ENCODE measurements at regions not wholly inside any gene's neighbourhood (a gene's known extent, or its start where the extent isn't known, plus 50 kb on each side); places are given as distances from the start of the nearest gene placed in this dataset.
A peak's percentile ranks its signal among the peaks of the same experiment; 100 is the strongest.
"Not testable (repeated sequence)": the region's sequence is repeated elsewhere in the genome, so short reads cannot be mapped to it uniquely, and the experiment has no call there.

GRCh38 chr2:193156480-193156879 is 961.7 kb upstream of the TMEFF2 start:
- DNase-seq (ENCODE audit: low read depth) = no peak
- in situ Hi-C loops (cut with HindIII; ENCODE audit: low pct_unique_long_range_greater_than_20kb, low sequenced_read_pairs) = no loop called here

GRCh38 chr2:193154076-193154475 is 959.3 kb upstream of the TMEFF2 start:
- no peak for DNase-seq (ENCODE audit: low read depth)
- in situ Hi-C loops (cut with HindIII; ENCODE audit: low pct_unique_long_range_greater_than_20kb, low sequenced_read_pairs) = no loop called here

GRCh38 chr2:193153576-193153975 is 958.8 kb upstream of the TMEFF2 start:
- DNase-seq (ENCODE audit: low read depth) = no peak
- in situ Hi-C loops (cut with HindIII; ENCODE audit: low pct_unique_long_range_greater_than_20kb, low sequenced_read_pairs) = no loop called here

DNA sequence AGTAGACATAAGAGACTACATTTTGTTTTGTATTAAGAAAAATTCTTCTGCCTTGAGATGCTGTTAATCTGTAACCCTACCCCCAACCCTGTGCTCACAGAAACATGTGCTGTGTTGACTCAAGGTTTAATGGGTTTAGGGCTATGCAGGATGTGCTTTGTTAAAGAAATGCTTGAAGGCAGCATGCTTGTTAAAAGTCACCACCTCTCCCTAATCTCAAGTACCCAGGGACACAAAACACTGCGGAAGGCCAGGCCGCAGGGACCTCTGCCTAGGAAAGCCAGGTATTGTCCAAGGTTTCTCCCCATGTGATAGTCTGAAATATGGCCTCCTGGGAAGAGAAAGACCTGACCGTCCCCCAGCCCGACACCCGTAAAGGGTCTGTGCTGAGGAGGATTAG is 947.7 kb upstream of the TMEFF2 start:
- in situ Hi-C loops (cut with HindIII; ENCODE audit: low pct_unique_long_range_greater_than_20kb, low sequenced_read_pairs) = not testable (repeated sequence)
- DNase-seq (ENCODE audit: low read depth) = peak; percentile 16

GRCh38 chr2:193141998-193142397 is 947.3 kb upstream of the TMEFF2 start:
- in situ Hi-C loops (cut with HindIII; ENCODE audit: low pct_unique_long_range_greater_than_20kb, low sequenced_read_pairs) = no loop called here
- DNase-seq (ENCODE audit: low read depth) = no peak

- DNase-seq (ENCODE audit: low read depth); in situ Hi-C loops (cut with HindIII; ENCODE audit: low pct_unique_long_range_greater_than_20kb, low sequenced_read_pairs): not testable (repeated sequence)
Measured at GRCh38 chr2:193140895-193141294, 946.2 kb upstream of the TMEFF2 start.

DNA sequence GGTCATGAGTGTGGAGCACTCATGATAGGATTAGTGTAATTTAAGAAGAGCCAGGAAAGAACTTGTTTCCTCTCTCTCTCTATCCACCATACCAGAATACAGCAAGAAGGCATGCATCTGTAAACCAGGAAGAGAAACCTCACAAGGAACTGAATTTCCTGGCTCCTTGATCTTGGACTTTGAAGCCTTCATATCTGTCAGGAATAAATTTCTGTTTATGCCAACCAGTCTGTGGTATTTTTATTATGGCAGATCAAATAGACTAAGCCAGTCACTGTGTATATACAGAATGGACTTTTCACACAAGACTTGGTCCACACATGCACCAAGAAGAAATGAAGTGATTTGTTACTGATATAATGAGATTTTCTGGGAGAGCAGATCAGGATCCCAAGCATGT is 930.1 kb upstream of the TMEFF2 start:
- no peak for DNase-seq (ENCODE audit: low read depth)
- in situ Hi-C loops (cut with HindIII; ENCODE audit: low pct_unique_long_range_greater_than_20kb, low sequenced_read_pairs) = no loop called here

- no peak for DNase-seq (ENCODE audit: low read depth)
- in situ Hi-C loops (cut with HindIII; ENCODE audit: low pct_unique_long_range_greater_than_20kb, low sequenced_read_pairs) = no loop called here
Measured at GRCh38 chr2:193114827-193115226, 920.1 kb upstream of the TMEFF2 start.

GRCh38 chr2:193112986-193113385 is 918.3 kb upstream of the TMEFF2 start:
- in situ Hi-C loops (cut with HindIII; ENCODE audit: low pct_unique_long_range_greater_than_20kb, low sequenced_read_pairs) = no loop called here
- DNase-seq (ENCODE audit: low read depth) = no peak

DNA sequence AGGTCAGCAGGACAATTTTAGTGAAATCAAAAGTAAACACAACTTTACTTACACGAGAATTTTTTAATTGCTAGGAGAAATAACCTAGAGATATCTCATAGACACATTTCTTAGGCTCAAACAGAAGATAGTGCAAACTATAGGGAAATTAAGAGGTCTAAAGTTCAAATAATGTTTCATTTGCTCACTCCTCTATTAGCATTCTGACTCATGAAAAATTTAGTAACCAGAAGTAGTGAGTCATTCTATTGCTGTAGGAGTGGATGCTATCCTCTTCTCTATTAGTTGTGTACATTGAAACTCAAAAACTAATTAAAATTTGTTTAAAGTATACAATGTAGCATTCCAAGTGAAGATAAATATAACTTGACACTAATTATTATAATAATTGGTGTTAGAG is 908.3 kb upstream of the TMEFF2 start:
- peak; percentile 30 for DNase-seq (ENCODE audit: low read depth)
- in situ Hi-C loops (cut with HindIII; ENCODE audit: low pct_unique_long_range_greater_than_20kb, low sequenced_read_pairs) = no loop called here

- no peak for DNase-seq (ENCODE audit: low read depth)
- in situ Hi-C loops (cut with HindIII; ENCODE audit: low pct_unique_long_range_greater_than_20kb, low sequenced_read_pairs) = no loop called here
Measured at GRCh38 chr2:193101591-193101990, 906.9 kb upstream of the TMEFF2 start.

DNA sequence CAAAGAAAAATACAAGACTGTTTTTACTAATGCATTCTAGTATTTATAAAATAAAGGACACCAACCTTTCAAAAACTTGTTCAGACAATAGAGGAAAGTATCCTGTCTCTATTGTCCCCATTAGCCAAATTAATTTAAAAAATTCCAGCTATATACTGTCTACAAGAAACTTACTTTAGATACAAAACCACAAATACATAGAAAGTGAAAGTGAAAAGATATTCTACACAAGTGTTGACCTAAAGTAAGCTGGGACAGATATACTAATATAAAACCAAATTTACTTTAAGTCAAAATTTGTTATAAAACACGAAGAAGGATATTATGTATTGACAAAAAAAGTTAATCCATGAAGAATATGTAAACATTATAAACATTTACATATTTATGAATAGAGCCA is 893.3 kb upstream of the TMEFF2 start:
- DNase-seq (ENCODE audit: low read depth) = no peak
- in situ Hi-C loops (cut with HindIII; ENCODE audit: low pct_unique_long_range_greater_than_20kb, low sequenced_read_pairs) = no loop called here

DNA sequence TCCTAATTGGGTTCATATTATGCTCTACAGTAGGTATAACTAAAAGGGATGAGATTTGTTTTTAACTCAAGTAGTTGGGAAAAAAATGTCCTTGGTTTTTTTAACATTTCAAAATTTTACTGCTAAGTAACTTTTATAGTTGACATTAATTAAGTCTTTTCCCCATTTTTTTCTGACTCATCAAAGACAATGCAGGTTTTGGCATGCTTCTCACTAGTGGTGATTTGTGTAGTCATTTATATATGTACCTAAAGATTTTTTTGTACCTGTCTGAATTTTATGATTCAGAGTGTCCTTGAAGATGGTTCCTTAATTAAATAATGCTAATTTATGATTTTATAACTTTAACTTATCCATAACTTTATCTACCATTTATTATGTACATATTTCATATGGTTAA is 882.3 kb upstream of the TMEFF2 start:
- in situ Hi-C loops (cut with HindIII; ENCODE audit: low pct_unique_long_range_greater_than_20kb, low sequenced_read_pairs) = no loop called here
- DNase-seq (ENCODE audit: low read depth) = no peak

DNA sequence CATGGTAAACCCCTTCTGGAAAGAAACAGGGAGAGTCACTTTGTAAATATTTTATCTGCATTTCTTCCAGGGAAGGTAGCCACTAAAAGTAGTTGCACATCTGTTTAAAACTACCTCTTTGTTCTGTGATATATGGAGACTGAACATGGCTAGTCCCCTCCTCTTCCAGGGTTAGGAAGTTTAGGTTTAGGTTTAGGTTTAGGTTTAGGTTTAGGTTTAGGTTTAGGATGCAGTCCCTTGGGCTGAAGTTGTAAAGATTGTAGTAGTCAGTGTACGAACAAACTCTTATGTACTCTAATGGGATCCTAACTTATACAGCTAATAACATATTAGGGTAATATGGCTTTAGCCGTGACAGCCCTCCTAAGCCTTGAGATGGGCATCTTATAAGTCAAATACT is 880.2 kb upstream of the TMEFF2 start:
- in situ Hi-C loops (cut with HindIII; ENCODE audit: low pct_unique_long_range_greater_than_20kb, low sequenced_read_pairs) = no loop called here
- no peak for DNase-seq (ENCODE audit: low read depth)

DNA sequence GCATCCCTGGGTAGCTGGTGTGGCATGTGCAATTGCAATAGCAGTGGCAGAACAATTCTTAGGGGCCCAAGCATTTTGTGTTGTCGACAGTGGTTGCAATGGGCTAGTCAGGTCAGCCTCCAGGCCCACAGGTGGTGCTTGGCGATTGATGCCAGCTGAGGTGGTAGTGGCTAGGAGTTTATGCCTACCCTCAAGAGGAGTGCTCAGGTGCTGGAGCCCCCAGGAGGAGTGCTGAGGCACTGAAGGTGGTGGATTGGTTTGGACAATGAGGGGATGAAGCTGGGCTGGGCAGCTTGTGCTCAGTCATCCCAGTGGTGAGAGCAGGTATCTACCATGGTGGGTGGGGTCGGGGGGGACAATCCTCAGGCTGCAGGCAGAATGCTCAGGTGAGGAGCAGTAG is 877.9 kb upstream of the TMEFF2 start:
- in situ Hi-C loops (cut with HindIII; ENCODE audit: low pct_unique_long_range_greater_than_20kb, low sequenced_read_pairs) = no loop called here
- DNase-seq (ENCODE audit: low read depth) = no peak

- DNase-seq (ENCODE audit: low read depth); in situ Hi-C loops (cut with HindIII; ENCODE audit: low pct_unique_long_range_greater_than_20kb, low sequenced_read_pairs): not testable (repeated sequence)
Measured at GRCh38 chr2:193025556-193025955, 830.8 kb upstream of the TMEFF2 start.

DNA sequence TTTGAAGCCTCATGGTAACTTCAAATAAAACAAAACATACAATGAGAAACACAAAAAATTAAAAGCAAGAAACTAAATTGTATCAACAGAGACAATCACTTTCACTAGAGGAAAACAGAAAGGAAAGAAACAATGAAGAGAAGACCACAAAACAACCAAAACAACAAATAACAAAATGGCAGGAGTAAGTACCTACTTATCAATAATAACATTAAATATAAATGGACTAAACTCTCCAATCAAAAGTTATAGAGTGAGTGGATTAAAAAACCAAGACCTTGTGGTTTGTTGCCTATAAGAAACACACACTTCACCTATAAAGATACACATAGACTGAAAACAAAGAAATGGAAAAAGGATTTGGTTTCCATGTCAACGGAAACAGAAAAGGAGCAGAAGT is 830.1 kb upstream of the TMEFF2 start:
- in situ Hi-C loops (cut with HindIII; ENCODE audit: low pct_unique_long_range_greater_than_20kb, low sequenced_read_pairs) = no loop called here
- DNase-seq (ENCODE audit: low read depth) = no peak

DNA sequence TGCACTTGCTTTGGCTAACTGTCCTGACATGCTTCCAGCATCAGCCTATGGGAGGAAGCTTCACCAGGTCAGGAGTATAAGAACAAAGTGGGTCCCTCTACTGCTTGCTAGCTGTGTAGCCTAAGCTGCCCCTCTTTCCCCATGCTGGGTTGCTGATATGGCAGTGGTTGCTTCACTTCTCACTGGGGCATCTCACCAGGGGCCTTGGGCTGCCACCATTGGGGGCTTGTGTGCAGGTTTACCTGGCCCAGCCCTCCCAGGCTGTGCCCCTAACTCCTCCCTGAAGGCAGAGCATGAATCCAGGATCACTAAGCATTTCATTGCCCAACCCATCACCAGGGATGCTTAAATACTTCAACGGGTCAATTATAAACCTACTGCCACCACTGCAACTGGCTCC is 817.1 kb upstream of the TMEFF2 start:
- in situ Hi-C loops (cut with HindIII; ENCODE audit: low pct_unique_long_range_greater_than_20kb, low sequenced_read_pairs) = no loop called here
- no peak for DNase-seq (ENCODE audit: low read depth)

- in situ Hi-C loops (cut with HindIII; ENCODE audit: low pct_unique_long_range_greater_than_20kb, low sequenced_read_pairs) = no loop called here
Measured at GRCh38 chr2:192993059-192993458, 798.3 kb upstream of the TMEFF2 start.

GRCh38 chr2:192983173-192983572 is 788.4 kb upstream of the TMEFF2 start:
- in situ Hi-C loops (cut with HindIII; ENCODE audit: low pct_unique_long_range_greater_than_20kb, low sequenced_read_pairs) = no loop called here

More at GRCh38 chr2:192993059-192993458, 798.3 kb upstream of the TMEFF2 start:
- DNase-seq (ENCODE audit: low read depth) = no peak

GRCh38 chr2:192978395-192978794 is 783.7 kb upstream of the TMEFF2 start:
- in situ Hi-C loops (cut with HindIII; ENCODE audit: low pct_unique_long_range_greater_than_20kb, low sequenced_read_pairs) = no loop called here
- DNase-seq (ENCODE audit: low read depth) = no peak

More at GRCh38 chr2:192983173-192983572, 788.4 kb upstream of the TMEFF2 start:
- no peak for DNase-seq (ENCODE audit: low read depth)

Data from Caki2 (cell line).